Mesendoderm (in vitro differentiated cells): ENCODE measurements at regions not wholly inside any gene's neighbourhood (a gene's known extent, or its start where the extent isn't known, plus 50 kb on each side); places are given as distances from the start of the nearest gene placed in this dataset.
"Not testable (repeated sequence)": the region's sequence is repeated elsewhere in the genome, so short reads cannot be mapped to it uniquely, and the experiment has no call there.

Experiments
- DNase-seq: peaks from one replicate; pipeline ENCODE4 v3.0.0; 2013
- H2AK5ac ChIP-seq: 2 replicates; pipeline ENCODE4 v1.6.1; 2013; ENCODE audit warnings: low read length, inconsistent platforms
- H2BK120ac ChIP-seq: 2 replicates; pipeline ENCODE4 v1.6.1; 2013; ENCODE audit warnings: low read depth, mild to moderate bottlenecking, low read length, moderate library complexity, mixed read lengths
- H2BK15ac ChIP-seq: replicated peaks from 2 replicates; pipeline ENCODE4 v1.6.1; 2013; ENCODE audit warnings: low read depth, mild to moderate bottlenecking, moderate library complexity
- H2BK5ac ChIP-seq: 2 replicates; pipeline ENCODE4 v1.6.1; 2013; ENCODE audit warnings: low read length, inconsistent platforms
- H3K18ac ChIP-seq: 2 replicates; pipeline ENCODE4 v1.6.1; 2013; ENCODE audit warnings: mild to moderate bottlenecking, low read length, mixed read lengths
- H3K23ac ChIP-seq: one replicate; pipeline ENCODE4 v1.6.1; 2013; ENCODE audit warnings: low read length
- H3K27ac ChIP-seq: 2 replicates; pipeline ENCODE4 v1.5.1; 2013; ENCODE audit warnings: low read depth, mild to moderate bottlenecking, inconsistent platforms, low read length, moderate library complexity
- H3K27me3 ChIP-seq: 2 replicates; pipeline ENCODE4 v1.6.1; 2013; ENCODE audit warnings: low read length, control low read depth, mild to moderate bottlenecking, inconsistent platforms; ENCODE audit not compliant: insufficient read depth, poor library complexity
- H3K36me3 ChIP-seq: 2 replicates; pipeline ENCODE4 v1.6.1; 2013; ENCODE audit warnings: low read length, inconsistent platforms; ENCODE audit not compliant: control insufficient read depth, insufficient read depth
- H3K4ac ChIP-seq: one replicate; pipeline ENCODE4 v1.6.1; 2013; ENCODE audit warnings: low read depth, mild to moderate bottlenecking, low read length, moderate library complexity
- H3K4me1 ChIP-seq: 2 replicates; pipeline ENCODE4 v1.6.1; 2013; ENCODE audit warnings: low read depth, low read length, inconsistent platforms; ENCODE audit not compliant: control insufficient read depth
- H3K4me2 ChIP-seq: 2 replicates; pipeline ENCODE4 v1.6.1; 2013; ENCODE audit warnings: low read length
- H3K4me3 ChIP-seq: 2 replicates; pipeline ENCODE4 v1.5.1; 2013; ENCODE audit warnings: mild to moderate bottlenecking, low read length
- H3K56ac ChIP-seq: one replicate; pipeline ENCODE4 v1.6.1; 2013; ENCODE audit warnings: low read length
- H3K79me1 ChIP-seq: 2 replicates; pipeline ENCODE4 v1.6.1; 2013; ENCODE audit warnings: low read length, inconsistent platforms
- H3K79me2 ChIP-seq: 2 replicates; pipeline ENCODE4 v1.6.1; 2013; ENCODE audit warnings: mild to moderate bottlenecking, low read length; ENCODE audit not compliant: control insufficient read depth, insufficient read depth
- H3K9ac ChIP-seq: 2 replicates; pipeline ENCODE4 v1.6.1; 2013; ENCODE audit warnings: low read length, inconsistent platforms
- H4K5ac ChIP-seq: one replicate; pipeline ENCODE4 v1.6.1; 2013; ENCODE audit warnings: low read length
- H4K8ac ChIP-seq: one replicate; pipeline ENCODE4 v1.6.1; 2013; ENCODE audit warnings: low read depth, mild to moderate bottlenecking, control low read depth, low read length, moderate library complexity
- WGBS: extraction: QIAGEN DNeasy Blood & Tissue Kit; methylation state at CpG from one replicate; pipeline ENCODE4 v1.1.7; 2013; ENCODE audit warnings: low lambda C conversion rate, missing lambda C conversion rate; ENCODE audit not compliant: insufficient coverage; ENCODE audit errors: extremely low coverage; 5-methylcytosine and 5-hydroxymethylcytosine counted together

DNA sequence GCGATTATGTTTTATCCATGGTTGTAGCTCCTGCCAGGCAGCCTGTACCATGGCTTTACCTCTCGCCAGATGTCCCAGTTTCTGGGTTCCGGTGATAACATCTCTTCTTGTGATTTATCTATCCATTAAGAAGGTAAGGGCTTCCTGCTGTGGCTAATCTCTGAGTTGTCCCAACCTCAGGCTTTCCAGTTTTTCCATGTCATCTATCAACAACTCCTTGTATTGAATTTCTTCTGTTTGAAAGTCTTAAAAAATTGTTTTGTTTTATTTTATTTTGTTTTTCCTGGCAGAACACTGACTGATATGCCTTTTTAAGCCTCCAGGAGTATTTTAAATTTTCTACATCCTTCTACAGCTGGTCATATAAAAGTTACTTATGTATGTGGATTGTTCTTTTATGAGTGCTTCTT lies 241.9 kb downstream of the ANTXR2 start:
- Histone ChIP-seq H3K4me1 (no peaks in the 10 kb centered on the region), H3K4me2 (no peak overlapping the region), H3K9ac (no peak overlapping the region), H2AK5ac (no peak overlapping the region), H3K79me1 (no peaks in the 10 kb centered on the region), H3K27ac (no peak overlapping the region), H3K36me3 (no peaks in the 10 kb centered on the region), H3K56ac (no peak overlapping the region), H2BK5ac (no peak overlapping the region), H3K18ac (no peak overlapping the region), H3K23ac (no peak overlapping the region), H2BK15ac (no peak overlapping the region), H3K4me3 (no peak overlapping the region), H4K8ac (no peak overlapping the region), H4K5ac (no peak overlapping the region), H3K79me2 (no peaks in the 10 kb centered on the region), H3K27me3 (no peaks in the 10 kb centered on the region), H2BK120ac (no peak overlapping the region), H3K4ac (no peak overlapping the region)
- peak; percentile 77 for DNase-seq
- no CpG with 5 or more reads among the region's 3 CpGs for WGBS

- Histone ChIP-seq H3K4ac (no peak overlapping the region), H3K27ac (no peak overlapping the region), H4K8ac (no peak overlapping the region), H4K5ac (no peak overlapping the region), H3K56ac (no peak overlapping the region), H3K4me3 (no peak overlapping the region), H3K79me2 (no peaks in the 10 kb centered on the region), H2BK15ac (no peak overlapping the region), H3K4me1 (no peaks in the 10 kb centered on the region), H3K18ac (no peak overlapping the region), H2BK120ac (no peak overlapping the region), H3K4me2 (no peak overlapping the region), H3K9ac (no peak overlapping the region), H3K23ac (no peak overlapping the region), H3K36me3 (no peaks in the 10 kb centered on the region), H3K27me3 (no peaks in the 10 kb centered on the region), H2BK5ac (no peak overlapping the region), H2AK5ac (no peak overlapping the region), H3K79me1 (no peaks in the 10 kb centered on the region)
- no CpG with 5 or more reads among the region's 5 CpGs for WGBS
- DNase-seq = peak; percentile 38
These were observed 245.7 kb downstream of the ANTXR2 start for GRCh38 chr4:79827283-79827682.

- Histone ChIP-seq H3K27ac (no peak overlapping the region), H3K79me2 (no peaks in the 10 kb centered on the region), H3K4me1 (no peaks in the 10 kb centered on the region), H3K4ac (no peak overlapping the region), H3K18ac (no peak overlapping the region), H2AK5ac (no peak overlapping the region), H3K56ac (no peak overlapping the region), H3K4me3 (no peak overlapping the region), H2BK5ac (no peak overlapping the region), H4K5ac (no peak overlapping the region), H3K27me3 (no peaks in the 10 kb centered on the region), H2BK15ac (no peak overlapping the region), H3K36me3 (no peaks in the 10 kb centered on the region), H3K23ac (no peak overlapping the region), H2BK120ac (no peak overlapping the region), H4K8ac (no peak overlapping the region), H3K4me2 (no peak overlapping the region), H3K9ac (no peak overlapping the region), H3K79me1 (no peaks in the 10 kb centered on the region)
- DNase-seq = no peak
- no CpG with 5 or more reads among the region's 2 CpGs for WGBS
These were observed 249.8 kb downstream of the ANTXR2 start for GRCh38 chr4:79823148-79823763.

DNA sequence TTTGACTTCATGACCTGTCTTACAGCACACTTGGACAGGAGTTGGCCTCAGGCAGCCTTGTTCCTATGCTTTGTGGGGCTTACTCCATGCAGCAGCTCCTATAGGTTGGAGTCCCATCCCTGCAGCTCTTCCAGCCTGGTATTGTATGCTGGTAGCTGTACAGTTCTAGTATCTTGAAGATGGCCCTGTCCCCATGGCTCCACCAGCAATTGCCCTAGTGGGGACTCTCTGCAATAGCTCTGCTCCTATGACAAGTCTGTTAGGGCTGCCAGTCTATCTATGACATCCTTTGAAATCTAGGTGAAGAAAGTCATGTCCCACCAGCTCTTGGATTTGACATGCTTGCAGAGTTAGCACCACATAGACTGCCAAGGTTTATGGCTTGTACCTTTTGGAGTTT lies 252.6 kb downstream of the ANTXR2 start:
- H2AK5ac ChIP-seq = no peak overlapping the region
- no peaks in the 10 kb centered on the region for H3K4me1 ChIP-seq
- no peak overlapping the region for H3K23ac ChIP-seq
- H3K36me3 ChIP-seq = no peaks in the 10 kb centered on the region
- no peak overlapping the region for H2BK120ac ChIP-seq
- H3K4ac ChIP-seq = no peak overlapping the region
- H3K4me2 ChIP-seq = no peak overlapping the region
- DNase-seq = no peak
- H3K4me3 ChIP-seq = no peak overlapping the region
- no peak overlapping the region for H2BK5ac ChIP-seq
- no peaks in the 10 kb centered on the region for H3K79me1 ChIP-seq
- no peak overlapping the region for H3K18ac ChIP-seq
- H3K56ac ChIP-seq = no peak overlapping the region
- H3K27me3 ChIP-seq = no peaks in the 10 kb centered on the region
- H2BK15ac ChIP-seq = no peak overlapping the region
- no peak overlapping the region for H4K5ac ChIP-seq
- no peak overlapping the region for H3K27ac ChIP-seq
- H4K8ac ChIP-seq = no peak overlapping the region
- no peak overlapping the region for H3K9ac ChIP-seq
- no peaks in the 10 kb centered on the region for H3K79me2 ChIP-seq

DNA sequence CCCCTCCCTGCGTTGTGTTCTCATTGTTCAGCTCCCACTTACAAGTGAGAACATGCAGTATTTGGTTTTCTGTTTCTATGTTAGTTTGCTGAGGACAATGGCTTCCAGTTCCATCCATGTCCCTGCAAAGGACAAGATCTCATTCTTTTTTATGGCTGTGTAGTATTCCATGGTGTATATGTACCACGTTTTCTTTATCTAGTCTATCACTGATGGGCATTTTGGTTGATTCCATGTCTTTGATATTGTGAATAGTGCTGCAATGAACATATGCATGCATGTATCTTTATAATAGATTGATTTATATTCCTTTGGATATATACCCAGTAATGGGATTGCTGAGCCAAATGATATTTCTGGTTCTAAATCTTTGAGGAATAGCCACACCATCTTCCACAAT lies 265.1 kb downstream of the ANTXR2 start:
- not testable (repeated sequence) for H3K4me2 ChIP-seq, H3K79me2 ChIP-seq, H2BK5ac ChIP-seq, H3K18ac ChIP-seq, H3K27ac ChIP-seq, H2AK5ac ChIP-seq, DNase-seq, H2BK120ac ChIP-seq, H3K56ac ChIP-seq, H3K4ac ChIP-seq, H3K4me3 ChIP-seq, H3K23ac ChIP-seq, H3K79me1 ChIP-seq, H3K36me3 ChIP-seq, H2BK15ac ChIP-seq, H3K9ac ChIP-seq, H4K8ac ChIP-seq, H4K5ac ChIP-seq, H3K4me1 ChIP-seq, H3K27me3 ChIP-seq
- WGBS = no CpG with 5 or more reads among the region's 2 CpGs

GRCh38 chr4:79798047-79798446 lies 275.0 kb downstream of the ANTXR2 start:
- no peak overlapping the region for H3K27ac ChIP-seq
- no peak overlapping the region for H2BK120ac ChIP-seq
- no CpG with 5 or more reads among the region's 3 CpGs for WGBS
- no peaks in the 10 kb centered on the region for H3K79me1 ChIP-seq
- no peak overlapping the region for H3K9ac ChIP-seq
- DNase-seq = no peak
- H4K8ac ChIP-seq = no peak overlapping the region
- no peak overlapping the region for H3K4ac ChIP-seq
- no peak overlapping the region for H3K4me2 ChIP-seq
- no peak overlapping the region for H2BK5ac ChIP-seq
- no peaks in the 10 kb centered on the region for H3K27me3 ChIP-seq
- no peaks in the 10 kb centered on the region for H3K36me3 ChIP-seq
- no peak overlapping the region for H4K5ac ChIP-seq
- H2AK5ac ChIP-seq = no peak overlapping the region
- H3K79me2 ChIP-seq = no peaks in the 10 kb centered on the region
- H3K56ac ChIP-seq = no peak overlapping the region
- no peak overlapping the region for H3K18ac ChIP-seq
- no peaks in the 10 kb centered on the region for H3K4me1 ChIP-seq
- no peak overlapping the region for H2BK15ac ChIP-seq
- no peak overlapping the region for H3K23ac ChIP-seq
- H3K4me3 ChIP-seq = no peak overlapping the region
